Muscle layer of duodenum (tissue), 2 donors: ENCODE measurements at regions not wholly inside any gene's neighbourhood (a gene's known extent, or its start where the extent isn't known, plus 50 kb on each side); places are given as distances from the start of the nearest gene placed in this dataset.
"Not testable (repeated sequence)": the region's sequence is repeated elsewhere in the genome, so short reads cannot be mapped to it uniquely, and the experiment has no call there.

ENCODE experiments used
- H3K27ac ChIP-seq: one replicate; pipeline ENCODE4 v1.7.0; 2013; ENCODE audit warnings: mild to moderate bottlenecking, low read length
- H3K27me3 ChIP-seq: one replicate; pipeline ENCODE4 v1.7.0; 2013; ENCODE audit warnings: low read depth, mild to moderate bottlenecking, control low read depth, low read length
- H3K36me3 ChIP-seq, 2 donors: one replicate each; pipeline ENCODE4 v1.7.0; 2013; ENCODE audit warnings: low read length in 2 of 2, control low read depth in 1 of 2, mild to moderate bottlenecking in 1 of 2; ENCODE audit not compliant: insufficient read depth in 2 of 2, control insufficient read depth in 1 of 2
- H3K4me1 ChIP-seq, 2 donors: one replicate each; pipeline ENCODE4 v1.7.0; 2013; ENCODE audit warnings: low read length in 2 of 2, mild to moderate bottlenecking in 2 of 2, control low read depth in 1 of 2, moderate library complexity in 1 of 2; ENCODE audit not compliant: insufficient read depth in 2 of 2, control insufficient read depth in 1 of 2
- H3K4me3 ChIP-seq, 2 donors: one replicate each; pipeline ENCODE4 v1.7.0; 2013; ENCODE audit warnings: low read length in 2 of 2, low read depth in 1 of 2, mild to moderate bottlenecking in 1 of 2
- H3K9me3 ChIP-seq, 2 donors: one replicate each; pipeline ENCODE4 v1.7.0; 2013; ENCODE audit warnings: low read length in 2 of 2, control low read depth in 1 of 2, mild to moderate bottlenecking in 1 of 2; ENCODE audit not compliant: control insufficient read depth in 1 of 2
- donor health status: healthy.

DNA sequence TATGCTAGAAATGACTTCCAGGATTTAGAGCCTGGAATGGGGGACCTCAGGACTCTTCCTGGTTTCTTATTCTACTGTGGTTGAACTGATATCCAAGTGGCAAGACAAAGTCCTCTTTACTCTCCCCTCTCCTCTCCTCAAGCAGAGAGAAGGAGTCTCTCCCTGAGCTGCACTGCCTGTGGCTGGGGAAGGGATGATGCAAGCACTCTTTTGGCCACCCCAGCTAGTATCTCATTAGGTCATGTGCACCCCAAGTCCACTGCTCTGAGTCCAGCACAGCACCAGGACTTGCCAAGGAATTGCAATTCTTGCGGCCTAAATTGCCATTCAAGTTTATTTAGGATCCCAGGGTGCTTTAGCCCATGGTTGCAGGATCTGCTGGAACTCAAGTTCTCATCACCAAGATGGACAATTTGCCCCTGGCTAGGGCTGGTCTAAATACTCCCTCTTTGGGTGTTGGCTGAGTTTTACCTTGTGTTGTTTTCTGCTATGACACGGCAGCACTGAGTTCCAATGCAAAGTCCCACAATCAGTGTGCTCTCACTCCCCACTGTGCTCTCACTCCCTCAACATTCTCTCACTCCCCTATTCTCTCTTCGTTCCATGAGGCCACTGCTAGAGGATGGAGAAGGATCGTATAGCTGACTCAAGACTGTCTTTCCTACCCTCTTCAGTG lies 172.2 kb downstream of the TM2D1 start:
- Histone ChIP-seq H3K27me3 (no peaks in the 10 kb centered on the region), H3K9me3 (peaks cover 0 to 4% of the 10 kb centered on the region in 2 donors), H3K4me1 (no peaks in the 10 kb centered on the region)

DNA sequence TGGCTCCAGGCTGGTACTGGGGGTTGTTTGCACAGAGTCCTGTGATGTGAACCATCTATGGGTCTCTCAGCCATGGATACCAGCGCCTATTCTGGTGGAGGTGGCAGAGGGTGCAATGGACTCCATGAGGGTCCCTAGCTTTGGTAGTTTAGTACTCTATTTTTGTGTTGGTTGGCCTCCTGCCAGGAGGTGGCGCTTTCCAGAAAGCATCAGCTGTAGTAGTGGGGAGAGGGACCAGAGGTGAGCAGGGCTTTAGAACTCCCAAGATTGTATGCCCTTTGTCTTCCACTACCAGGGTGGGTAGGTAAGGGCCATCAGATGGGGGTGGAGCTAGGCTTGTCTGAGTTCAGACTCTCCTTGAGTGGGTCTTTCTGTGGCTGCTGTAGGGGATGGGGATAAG lies 177.6 kb downstream of the TM2D1 start:
- H3K36me3 ChIP-seq, result not testable (repeated sequence)

More for the DNA sequence above, 172.2 kb downstream of the TM2D1 start:
- Histone ChIP-seq H3K27ac (no peak overlapping the region), H3K4me3 (no peak overlapping the region), H3K36me3 (no peaks in the 10 kb centered on the region)

DNA sequence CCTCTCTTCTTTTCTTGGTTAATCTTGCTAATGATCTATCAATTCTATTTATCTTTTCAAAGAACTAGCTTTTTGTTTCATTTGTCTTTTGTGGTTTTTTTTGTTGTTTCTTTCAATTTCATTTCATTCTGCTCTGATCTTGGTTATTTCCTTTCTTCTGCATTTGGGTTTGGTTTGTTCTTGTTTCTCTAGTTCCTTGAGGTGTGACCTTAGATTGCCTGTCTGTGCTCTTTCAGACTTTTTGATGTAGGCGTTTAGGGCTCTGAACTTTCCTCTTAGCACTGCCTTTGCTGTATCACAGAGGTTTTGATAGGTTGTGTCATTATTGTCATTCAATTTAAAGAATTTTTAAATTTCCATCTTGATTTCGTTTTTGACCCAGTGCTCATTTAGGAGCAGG lies 180.1 kb downstream of the TM2D1 start:
- H3K9me3 ChIP-seq, H3K4me1 ChIP-seq, H3K4me3 ChIP-seq, H3K27me3 ChIP-seq, H3K36me3 ChIP-seq, H3K27ac ChIP-seq: not testable (repeated sequence)

More for the DNA sequence above, 177.6 kb downstream of the TM2D1 start:
- not testable (repeated sequence) for H3K27ac ChIP-seq, H3K9me3 ChIP-seq, H3K4me1 ChIP-seq, H3K27me3 ChIP-seq, H3K4me3 ChIP-seq

DNA sequence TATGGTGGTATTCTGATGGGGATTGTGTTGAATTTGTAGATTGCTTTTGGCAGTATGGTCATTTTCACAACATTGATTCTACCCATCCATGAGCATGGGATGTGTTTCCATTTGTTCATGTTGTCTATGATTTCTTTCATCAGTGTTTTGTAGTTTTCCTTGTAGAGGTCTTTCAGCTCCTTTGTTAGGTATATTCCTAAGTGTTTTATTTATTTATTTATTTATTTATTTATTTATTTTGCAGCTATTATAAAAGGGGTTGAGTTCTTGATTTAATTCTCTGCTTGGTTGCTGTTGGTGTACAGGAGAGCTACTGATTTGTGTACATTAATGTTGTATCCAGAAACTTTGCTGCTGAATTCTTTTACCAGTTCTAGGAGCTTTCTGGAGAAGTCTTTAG lies 181.4 kb downstream of the TM2D1 start:
- not testable (repeated sequence) for H3K27me3 ChIP-seq, H3K4me3 ChIP-seq, H3K27ac ChIP-seq, H3K4me1 ChIP-seq, H3K36me3 ChIP-seq, H3K9me3 ChIP-seq

DNA sequence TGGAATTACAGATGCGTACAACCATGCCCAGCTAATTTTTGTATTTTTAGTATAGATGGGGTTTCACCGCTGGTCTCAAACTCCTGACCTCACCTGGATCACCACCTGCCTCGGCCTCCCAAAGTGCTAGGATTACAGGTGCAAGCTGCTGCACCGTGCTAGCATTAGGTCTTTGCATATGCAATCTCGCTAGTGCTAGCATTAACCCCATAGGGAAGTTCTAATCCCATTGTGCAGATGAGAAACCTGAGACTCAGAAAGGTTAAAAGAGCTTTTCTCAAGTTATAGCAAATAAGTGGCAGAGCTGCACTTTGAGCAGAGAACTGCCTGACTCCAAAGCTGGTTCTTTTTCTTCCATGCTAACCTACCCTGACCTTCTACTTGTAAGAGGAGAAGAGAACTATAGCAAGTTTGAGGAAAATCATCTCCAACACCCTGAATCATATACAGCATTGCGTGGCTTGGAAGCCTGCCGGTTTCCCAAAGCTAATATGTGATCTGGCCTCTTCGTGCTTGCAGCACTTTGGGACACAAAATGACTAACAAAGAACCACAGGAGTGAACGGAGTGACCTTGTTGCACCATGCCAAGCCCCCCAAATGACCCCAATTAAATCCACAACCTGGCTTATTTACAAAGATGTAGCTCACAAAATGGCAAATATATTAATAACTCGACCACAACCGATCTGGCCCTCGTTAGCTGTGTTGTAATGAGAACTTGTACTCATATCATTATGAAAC lies 185.1 kb downstream of the TM2D1 start:
- Histone ChIP-seq H3K4me1 (no peaks in the 10 kb centered on the region), H3K4me3 (no peak overlapping the region), H3K27ac (no peak overlapping the region), H3K27me3 (no peaks in the 10 kb centered on the region), H3K36me3 (no peaks in the 10 kb centered on the region), H3K9me3 (peaks cover 0 to 5% of the 10 kb centered on the region in 2 donors)

DNA sequence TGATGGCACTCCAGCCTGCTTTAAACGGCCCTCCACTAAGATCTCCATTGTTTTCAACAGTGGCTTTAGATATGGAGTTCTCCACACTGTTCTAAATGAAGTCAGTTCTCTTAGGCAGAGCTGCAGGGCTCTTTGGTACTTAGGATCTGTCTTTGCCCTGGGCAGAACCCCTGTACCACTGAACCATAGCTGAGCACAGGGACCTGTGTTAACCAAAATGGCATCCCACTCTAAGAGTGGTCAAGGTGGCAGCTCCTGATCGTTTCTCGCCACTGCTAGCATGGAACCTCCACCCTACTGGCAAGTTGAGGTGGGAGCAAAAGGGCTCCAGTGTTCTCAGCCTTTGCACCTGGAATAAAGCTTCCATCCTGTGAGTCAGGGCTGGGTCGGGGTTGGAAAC lies 186.7 kb downstream of the TM2D1 start:
- Histone ChIP-seq H3K36me3 (no peaks in the 10 kb centered on the region), H3K27me3 (no peaks in the 10 kb centered on the region)

DNA sequence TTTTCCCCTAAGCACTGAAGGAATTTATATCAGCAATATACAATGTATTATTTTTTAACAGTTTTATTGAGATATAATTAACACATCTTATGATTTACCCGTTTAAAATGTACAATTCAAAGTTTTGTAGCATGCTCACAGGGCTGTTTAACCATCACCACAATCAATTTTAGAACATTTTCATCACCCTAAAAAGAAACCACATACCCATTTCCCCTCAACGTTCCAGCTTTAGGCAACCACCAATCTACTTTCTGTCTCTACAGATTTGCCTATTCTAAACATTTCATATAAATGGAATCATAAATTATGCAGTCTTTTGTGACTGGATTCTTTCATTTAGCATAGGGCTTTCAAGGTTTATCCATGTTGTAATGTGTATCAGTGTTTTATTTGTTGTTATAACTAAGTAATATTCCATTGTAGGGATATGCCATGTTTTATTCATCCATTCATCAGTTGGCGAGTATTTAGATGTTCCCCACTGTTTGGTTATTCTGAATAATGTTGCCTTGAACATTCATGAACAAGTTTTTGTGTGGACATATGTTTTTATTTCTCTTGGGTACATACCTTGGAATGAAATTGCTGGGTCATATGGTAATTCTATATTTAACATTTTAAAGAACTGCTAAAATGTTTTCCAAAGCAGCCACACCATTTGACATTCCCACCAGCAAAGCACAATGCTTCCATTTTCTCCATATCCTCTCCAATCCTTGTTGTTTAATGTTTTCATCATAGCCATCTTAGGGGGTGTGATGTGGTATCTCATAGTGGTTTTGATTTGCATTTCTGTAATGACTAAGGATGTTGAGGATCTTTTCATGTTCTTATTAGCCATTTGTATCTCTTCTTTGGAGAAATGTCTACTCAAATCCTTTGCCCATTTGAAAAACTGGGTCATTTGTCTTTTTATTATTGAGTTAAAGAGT lies 188.5 kb downstream of the TM2D1 start:
- H3K27me3 ChIP-seq, result no peaks in the 10 kb centered on the region
- no peaks in the 10 kb centered on the region for H3K4me1 ChIP-seq
- H3K4me3 ChIP-seq, result no peak overlapping the region
- H3K27ac ChIP-seq, result no peak overlapping the region
- H3K9me3 ChIP-seq, result no peaks in the 10 kb centered on the region
- H3K36me3 ChIP-seq, result no peaks in the 10 kb centered on the region

More for the DNA sequence above, 186.7 kb downstream of the TM2D1 start:
- no peaks in the 10 kb centered on the region for H3K4me1 ChIP-seq
- no peak overlapping the region for H3K27ac ChIP-seq
- H3K4me3 ChIP-seq, result no peak overlapping the region
- H3K9me3 ChIP-seq, result peaks cover 0 to 4% of the 10 kb centered on the region in 2 donors

DNA sequence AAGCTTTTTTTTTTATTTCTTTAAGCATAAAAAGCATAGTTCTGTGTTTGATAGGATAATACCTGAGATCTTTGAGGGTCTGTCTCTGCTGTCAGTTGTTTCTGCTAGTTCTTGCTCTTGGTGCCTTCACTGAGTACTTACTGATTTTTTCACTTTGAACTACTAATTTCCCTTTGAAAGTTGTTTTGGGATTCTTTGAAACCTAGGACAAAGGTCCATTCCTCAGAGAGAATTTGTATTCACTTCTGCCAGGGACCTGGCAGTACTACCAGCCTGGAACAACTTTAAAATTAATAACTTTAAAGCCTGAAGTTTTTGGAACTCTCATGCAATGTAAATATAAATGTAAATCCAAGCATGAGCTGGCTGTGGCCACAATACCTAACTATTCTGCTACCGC lies 190.1 kb downstream of the TM2D1 start:
- no peaks in the 10 kb centered on the region for H3K27me3 ChIP-seq
- no peaks in the 10 kb centered on the region for H3K4me1 ChIP-seq
- no peaks in the 10 kb centered on the region for H3K36me3 ChIP-seq
- no peaks in the 10 kb centered on the region for H3K9me3 ChIP-seq
- no peak overlapping the region for H3K27ac ChIP-seq
- H3K4me3 ChIP-seq, result no peak overlapping the region

DNA sequence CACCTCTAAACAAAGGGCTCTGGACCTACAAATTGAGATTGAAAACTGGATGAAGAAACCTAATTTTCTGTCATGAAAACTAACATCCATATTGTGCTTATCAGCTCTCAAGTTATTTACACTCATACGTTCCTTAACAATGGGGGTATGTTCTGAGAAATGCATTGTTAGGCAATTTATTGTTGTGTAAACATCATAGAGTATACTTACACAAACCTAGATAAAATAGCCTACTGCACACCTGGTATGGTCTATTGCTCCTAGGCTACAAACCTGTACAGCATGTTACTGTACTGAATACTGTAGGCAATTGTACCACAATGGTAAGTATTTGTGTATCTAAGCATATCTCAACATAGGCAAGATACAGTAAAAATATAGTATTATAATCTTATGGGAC lies 191.4 kb downstream of the TM2D1 start:
- Histone ChIP-seq H3K36me3 (no peaks in the 10 kb centered on the region), H3K4me1 (no peaks in the 10 kb centered on the region), H3K4me3 (no peak overlapping the region), H3K27me3 (no peaks in the 10 kb centered on the region), H3K27ac (no peak overlapping the region), H3K9me3 (no peaks in the 10 kb centered on the region)

DNA sequence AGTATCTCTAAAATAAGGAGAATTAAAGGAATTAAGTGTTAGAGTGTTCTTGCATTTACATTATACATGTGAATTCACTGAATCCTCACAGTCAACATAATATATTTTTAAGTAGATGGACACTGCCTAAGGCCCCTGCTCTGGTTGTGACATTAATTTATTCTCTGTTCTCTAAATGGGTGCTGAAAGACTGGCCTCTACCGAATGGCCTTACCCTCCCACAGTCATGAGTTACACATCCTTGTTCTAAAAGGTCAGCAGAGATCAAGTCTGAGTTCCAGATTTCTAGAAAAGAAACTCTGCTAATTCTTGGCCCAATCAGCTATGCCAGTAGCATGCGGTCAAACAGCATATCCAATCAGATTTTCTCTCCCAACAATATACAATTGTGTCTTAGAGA lies 193.2 kb downstream of the TM2D1 start:
- H3K9me3 ChIP-seq, result no peaks in the 10 kb centered on the region
- H3K27ac ChIP-seq, result no peak overlapping the region
- H3K4me3 ChIP-seq, result no peak overlapping the region
- no peaks in the 10 kb centered on the region for H3K36me3 ChIP-seq
- no peaks in the 10 kb centered on the region for H3K4me1 ChIP-seq
- H3K27me3 ChIP-seq, result no peaks in the 10 kb centered on the region

DNA sequence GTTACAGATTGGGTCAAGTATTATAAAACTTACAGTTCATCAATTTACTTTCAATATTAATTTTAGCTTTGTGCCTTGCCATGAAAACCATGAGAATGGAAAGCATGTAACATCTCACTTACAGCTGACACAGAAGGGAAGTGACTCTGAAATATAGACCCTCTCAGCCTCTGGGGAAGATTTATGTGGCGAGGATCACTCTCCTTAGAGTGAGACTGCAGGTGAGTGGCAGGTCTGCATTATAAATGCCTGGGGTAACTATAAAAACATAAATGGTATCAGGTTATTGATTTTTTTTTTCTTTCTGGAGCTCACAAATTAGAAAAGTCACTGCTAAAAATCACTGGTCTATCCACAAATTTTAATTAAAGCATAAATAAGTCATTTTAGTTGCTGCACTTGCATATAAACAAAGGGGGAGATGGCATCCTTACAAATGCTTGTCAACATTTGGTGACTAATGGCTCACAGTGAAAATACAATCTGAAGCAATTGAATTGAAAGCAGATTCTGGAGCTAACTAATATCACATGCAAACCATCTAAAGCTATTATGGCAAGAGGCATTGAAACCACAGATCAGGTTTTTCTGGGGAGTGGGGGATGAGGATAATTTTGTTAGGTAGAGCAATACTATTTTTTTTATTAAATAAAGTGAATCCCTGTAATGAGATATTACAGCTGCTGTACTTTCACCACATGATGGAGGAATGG lies 200.9 kb downstream of the TM2D1 start:
- H3K27me3 ChIP-seq, result no peaks in the 10 kb centered on the region
- no peaks in the 10 kb centered on the region for H3K36me3 ChIP-seq
- no peaks in the 10 kb centered on the region for H3K4me1 ChIP-seq
- no peak overlapping the region for H3K27ac ChIP-seq
- no peak overlapping the region for H3K4me3 ChIP-seq
- H3K9me3 ChIP-seq, result no peaks in the 10 kb centered on the region
